Adrenal gland (tissue), 5 donors: ENCODE measurements at regions not wholly inside any gene's neighbourhood (a gene's known extent, or its start where the extent isn't known, plus 50 kb on each side); places are given as distances from the start of the nearest gene placed in this dataset.

Experiments used
- CTCF ChIP-seq, 6 experiments: fragments of 450-650 bp in 4 of 6; fragments of 200-600 bp in 2 of 6; sonication (generic) in 1 of 6; IDR thresholded peaks; 1 replicate in 5 of 6; 2 replicates in 1 of 6; pipeline versions ENCODE4 v1.5.1 to v1.8.0; 2016 to 2021; ENCODE audit warnings: antibody characterized with exemption in 6 of 6, mild to moderate bottlenecking in 2 of 6, moderate library complexity in 1 of 6
- POLR2A ChIP-seq, 2 donors: fragments of 450-650 bp; IDR thresholded peaks; one replicate each; pipeline ENCODE4 v1.6.1; 2017; ENCODE audit warnings: antibody characterized with exemption in 2 of 2, mild to moderate bottlenecking in 2 of 2, moderate library complexity in 1 of 2
- donor health status: DM: no; HTN: no; CAD: no.

- TF ChIP-seq CTCF (IDR thresholded peaks at IDR 0.05), result no peak
- TF ChIP-seq POLR2A (IDR thresholded peaks at IDR 0.05), result no peak
These were observed 80.4 kb upstream of the TARDBP start for GRCh38 chr1:10932088-10932487.
